ENCODE measurements at regions not wholly inside any gene's neighbourhood (a gene's known extent, or its start where the extent isn't known, plus 50 kb on each side); places are given as distances from the start of the nearest gene placed in this dataset.

- no peaks in the 10 kb centered on the region for H3K27me3 Mint-ChIP-seq (ENCODE audit: unreplicated experiment)
- DNase-seq (ENCODE audit: low spot score): no peak
- H3K27ac Mint-ChIP-seq (ENCODE audit: unreplicated experiment): no peak overlapping the region
- H3K4me1 Mint-ChIP-seq (ENCODE audit: unreplicated experiment): no peaks in the 10 kb centered on the region
- no peaks in the 10 kb centered on the region for H3K9me3 Mint-ChIP-seq (ENCODE audit: unreplicated experiment)
- H3K36me3 Mint-ChIP-seq (ENCODE audit: low read depth, unreplicated experiment): no peaks in the 10 kb centered on the region
- no peak overlapping the region for H3K4me3 Mint-ChIP-seq (ENCODE audit: unreplicated experiment)
- TF ChIP-seq CTCF (IDR thresholded peaks at IDR 0.05; ENCODE audit: unreplicated experiment): no peak
Observed at GRCh38 chr12:61880186-61880585, 380.0 kb upstream of the USP15 start.

- no peak for TF ChIP-seq CTCF (IDR thresholded peaks at IDR 0.05; ENCODE audit: unreplicated experiment)
- no peaks in the 10 kb centered on the region for H3K4me1 Mint-ChIP-seq (ENCODE audit: unreplicated experiment)
- no peak overlapping the region for H3K27ac Mint-ChIP-seq (ENCODE audit: unreplicated experiment)
- H3K9me3 Mint-ChIP-seq (ENCODE audit: unreplicated experiment): no peaks in the 10 kb centered on the region
- DNase-seq (ENCODE audit: low spot score): no peak
- no peak overlapping the region for H3K4me3 Mint-ChIP-seq (ENCODE audit: unreplicated experiment)
- no peaks in the 10 kb centered on the region for H3K27me3 Mint-ChIP-seq (ENCODE audit: unreplicated experiment)
- H3K36me3 Mint-ChIP-seq (ENCODE audit: low read depth, unreplicated experiment): no peaks in the 10 kb centered on the region
Observed at GRCh38 chr12:61891632-61892031, 368.6 kb upstream of the USP15 start.

GRCh38 chr12:61894168-61894567 is 366.0 kb upstream of the USP15 start:
- DNase-seq (ENCODE audit: low spot score): no peak
- H3K4me1 Mint-ChIP-seq (ENCODE audit: unreplicated experiment): no peaks in the 10 kb centered on the region
- no peak for TF ChIP-seq CTCF (IDR thresholded peaks at IDR 0.05; ENCODE audit: unreplicated experiment)
- no peak overlapping the region for H3K27ac Mint-ChIP-seq (ENCODE audit: unreplicated experiment)
- peaks cover 5% of the 10 kb centered on the region for H3K36me3 Mint-ChIP-seq (ENCODE audit: low read depth, unreplicated experiment)
- H3K4me3 Mint-ChIP-seq (ENCODE audit: unreplicated experiment): no peak overlapping the region
- H3K27me3 Mint-ChIP-seq (ENCODE audit: unreplicated experiment): no peaks in the 10 kb centered on the region
- no peaks in the 10 kb centered on the region for H3K9me3 Mint-ChIP-seq (ENCODE audit: unreplicated experiment)

- peaks cover 6% of the 10 kb centered on the region for H3K36me3 Mint-ChIP-seq (ENCODE audit: low read depth, unreplicated experiment)
- no peaks in the 10 kb centered on the region for H3K9me3 Mint-ChIP-seq (ENCODE audit: unreplicated experiment)
- H3K4me1 Mint-ChIP-seq (ENCODE audit: unreplicated experiment): no peaks in the 10 kb centered on the region
- no peak overlapping the region for H3K4me3 Mint-ChIP-seq (ENCODE audit: unreplicated experiment)
- no peak for DNase-seq (ENCODE audit: low spot score)
- H3K27me3 Mint-ChIP-seq (ENCODE audit: unreplicated experiment): no peaks in the 10 kb centered on the region
- H3K27ac Mint-ChIP-seq (ENCODE audit: unreplicated experiment): no peak overlapping the region
- TF ChIP-seq CTCF (IDR thresholded peaks at IDR 0.05; ENCODE audit: unreplicated experiment): no peak
Observed at GRCh38 chr12:61896436-61896835, 363.8 kb upstream of the USP15 start.

- TF ChIP-seq CTCF (IDR thresholded peaks at IDR 0.05; ENCODE audit: unreplicated experiment): no peak
- Mint-ChIP-seq H3K4me3 (ENCODE audit: unreplicated experiment) (no peak overlapping the region), H3K9me3 (ENCODE audit: unreplicated experiment) (no peaks in the 10 kb centered on the region), H3K36me3 (ENCODE audit: low read depth, unreplicated experiment) (peaks cover 6% of the 10 kb centered on the region), H3K27me3 (ENCODE audit: unreplicated experiment) (peaks cover 3% of the 10 kb centered on the region), H3K4me1 (ENCODE audit: unreplicated experiment) (no peaks in the 10 kb centered on the region), H3K27ac (ENCODE audit: unreplicated experiment) (no peak overlapping the region)
- DNase-seq (ENCODE audit: low spot score): no peak
Observed at GRCh38 chr12:61902403-61902802, 357.8 kb upstream of the USP15 start.

All from endothelial cell (in vitro differentiated cells).